K562 (cell line): ENCODE measurements at regions not wholly inside any gene's neighbourhood (a gene's known extent, or its start where the extent isn't known, plus 50 kb on each side); places are given as distances from the start of the nearest gene placed in this dataset.

ENCODE experiments used
- DEAF1 ChIP-seq: fragments of 450-650 bp; formaldehyde crosslinking; IDR thresholded peaks from 2 replicates; pipeline ENCODE4 v1.4.0; 2020; ENCODE audit warnings: mild to moderate bottlenecking, moderate library complexity
- DPF2 ChIP-seq: fragments of 450-650 bp; IDR thresholded peaks from 2 replicates; pipeline ENCODE4 v1.6.1; 2016
- FOXJ2 ChIP-seq: fragments of 200-800 bp; sonication (Bioruptor generic); IDR thresholded peaks from 2 replicates; pipeline ENCODE4 v1.6.1; 2016; ENCODE audit warnings: missing genetic modification characterization, missing compliant biosample characterization
- HLTF ChIP-seq: fragments of 450-650 bp; IDR thresholded peaks from 2 replicates; pipeline ENCODE4 v1.6.1; 2016
- KLF6 ChIP-seq: fragments of 250-450 bp; sonication (Bioruptor Pico); IDR thresholded peaks from 2 replicates; pipeline ENCODE4 v1.4.0; 2020; ENCODE audit warnings: mild to moderate bottlenecking, moderate library complexity, borderline replicate concordance
- PHF20 ChIP-seq: fragments of 450-650 bp; IDR thresholded peaks from 2 replicates; pipeline ENCODE4 v1.6.1; 2018; ENCODE audit not compliant: partially characterized antibody
- RNF2 ChIP-seq: sonication (generic); IDR thresholded peaks from 2 replicates; pipeline ENCODE4 v1.6.1; 2016
- TSHZ1 ChIP-seq: fragments of 250-450 bp; sonication (Bioruptor Pico); IDR thresholded peaks from 2 replicates; pipeline ENCODE4 v1.4.0; 2020; ENCODE audit warnings: mild to moderate bottlenecking, moderate library complexity
- USF2 ChIP-seq: sonication (generic); formaldehyde crosslinking; IDR thresholded peaks from 2 replicates; pipeline ENCODE4 v1.5.0; 2020; ENCODE audit warnings: missing genetic modification reagents
- ZNF165 ChIP-seq: fragments of 250-450 bp; sonication (Bioruptor Pico); IDR thresholded peaks from 2 replicates; pipeline ENCODE4 v1.4.0; 2020; ENCODE audit warnings: borderline replicate concordance
- ZNF696 ChIP-seq: fragments of 250-450 bp; sonication (Bioruptor Pico); conservative IDR thresholded peaks from 2 replicates; pipeline ENCODE4 v1.4.0; 2020; ENCODE audit warnings: mild to moderate bottlenecking, moderate library complexity
- ZNF699 ChIP-seq: fragments of 250-450 bp; sonication (Bioruptor Pico); IDR thresholded peaks from 2 replicates; pipeline ENCODE4 v1.8.0; 2021; ENCODE audit warnings: mild to moderate bottlenecking, moderate library complexity; ENCODE audit not compliant: insufficient replicate concordance
- ZNF717 ChIP-seq: fragments of 250-450 bp; sonication (Bioruptor Pico); IDR thresholded peaks from 2 replicates; pipeline ENCODE4 v1.5.0; 2021
- TF ChIP-seq, protein P1 (sequence below): fragments of 450-650 bp; IDR thresholded peaks from 2 replicates; pipeline ENCODE4 v1.6.1; 2016; ENCODE audit warnings: mild to moderate bottlenecking
- TF ChIP-seq, protein P2 (sequence below): fragments of 450-650 bp; IDR thresholded peaks from 2 replicates; pipeline ENCODE4 v1.6.1; 2016; ENCODE audit warnings: borderline replicate concordance
- TF ChIP-seq, protein P3 (sequence below): sonication (generic); formaldehyde crosslinking; IDR thresholded peaks from 2 replicates; pipeline ENCODE4 v1.9.0; 2022; ENCODE audit warnings: mild to moderate bottlenecking, missing genetic modification reagents

DNA sequence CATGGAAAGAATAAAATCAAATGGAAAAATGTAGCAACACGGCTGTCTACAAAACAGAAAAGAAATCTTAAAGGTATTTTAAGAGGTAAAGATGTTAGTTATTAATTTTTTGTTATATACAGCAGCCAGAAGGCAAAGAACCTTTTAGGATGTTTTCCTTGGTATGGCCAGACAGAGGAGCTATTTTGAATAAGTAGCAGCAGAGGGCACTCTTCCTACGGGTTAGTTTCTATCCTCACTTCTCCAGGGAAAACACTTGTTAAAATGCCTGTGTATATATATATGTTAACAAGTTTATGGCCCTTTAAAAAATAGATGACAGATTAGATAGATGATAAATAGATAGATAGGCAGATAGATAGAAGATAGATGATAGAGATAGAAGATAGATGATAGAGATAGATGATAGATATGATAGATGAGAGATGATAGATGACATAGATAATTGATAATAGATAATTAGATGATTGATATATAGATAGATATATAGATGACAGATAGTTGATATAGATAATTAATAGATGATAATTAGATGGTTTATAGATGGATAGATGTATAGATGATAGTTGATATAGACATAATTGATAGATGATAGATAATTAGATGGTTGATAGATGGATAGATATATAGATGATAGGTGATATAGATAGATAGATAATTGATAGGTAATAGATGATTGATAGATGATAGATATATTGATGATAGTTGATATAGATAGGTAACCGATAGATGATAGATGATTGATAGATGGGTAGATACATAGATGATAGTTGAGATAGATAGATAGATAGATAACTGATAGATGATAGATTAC is 57.8 kb upstream of the WIPF3 start (continued):
- no peak for TF ChIP-seq ZNF165
- TF ChIP-seq ZNF699 (CRISPR knock-in tag): no peak
- TF ChIP-seq USF2: no peak
- TF ChIP-seq PHF20: no peak
- TF ChIP-seq ZNF717: no peak
- no peak for TF ChIP-seq KLF6 (CRISPR knock-in tag)
- peak; percentile 70 for TF ChIP-seq DEAF1 (CRISPR knock-in tag)
- TF ChIP-seq ZNF696 (CRISPR knock-in tag): no peak
- TF ChIP-seq HLTF: 0 out of 2 replicates have a peak, but pooled peaks have one; percentile 13
- TF ChIP-seq DPF2: no peak
- TF ChIP-seq, protein P1, sequence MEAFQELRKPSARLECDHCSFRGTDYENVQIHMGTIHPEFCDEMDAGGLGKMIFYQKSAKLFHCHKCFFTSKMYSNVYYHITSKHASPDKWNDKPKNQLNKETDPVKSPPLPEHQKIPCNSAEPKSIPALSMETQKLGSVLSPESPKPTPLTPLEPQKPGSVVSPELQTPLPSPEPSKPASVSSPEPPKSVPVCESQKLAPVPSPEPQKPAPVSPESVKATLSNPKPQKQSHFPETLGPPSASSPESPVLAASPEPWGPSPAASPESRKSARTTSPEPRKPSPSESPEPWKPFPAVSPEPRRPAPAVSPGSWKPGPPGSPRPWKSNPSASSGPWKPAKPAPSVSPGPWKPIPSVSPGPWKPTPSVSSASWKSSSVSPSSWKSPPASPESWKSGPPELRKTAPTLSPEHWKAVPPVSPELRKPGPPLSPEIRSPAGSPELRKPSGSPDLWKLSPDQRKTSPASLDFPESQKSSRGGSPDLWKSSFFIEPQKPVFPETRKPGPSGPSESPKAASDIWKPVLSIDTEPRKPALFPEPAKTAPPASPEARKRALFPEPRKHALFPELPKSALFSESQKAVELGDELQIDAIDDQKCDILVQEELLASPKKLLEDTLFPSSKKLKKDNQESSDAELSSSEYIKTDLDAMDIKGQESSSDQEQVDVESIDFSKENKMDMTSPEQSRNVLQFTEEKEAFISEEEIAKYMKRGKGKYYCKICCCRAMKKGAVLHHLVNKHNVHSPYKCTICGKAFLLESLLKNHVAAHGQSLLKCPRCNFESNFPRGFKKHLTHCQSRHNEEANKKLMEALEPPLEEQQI: peak; percentile 74; the same call in 1 of the 2 replicates
- TF ChIP-seq, protein P2, sequence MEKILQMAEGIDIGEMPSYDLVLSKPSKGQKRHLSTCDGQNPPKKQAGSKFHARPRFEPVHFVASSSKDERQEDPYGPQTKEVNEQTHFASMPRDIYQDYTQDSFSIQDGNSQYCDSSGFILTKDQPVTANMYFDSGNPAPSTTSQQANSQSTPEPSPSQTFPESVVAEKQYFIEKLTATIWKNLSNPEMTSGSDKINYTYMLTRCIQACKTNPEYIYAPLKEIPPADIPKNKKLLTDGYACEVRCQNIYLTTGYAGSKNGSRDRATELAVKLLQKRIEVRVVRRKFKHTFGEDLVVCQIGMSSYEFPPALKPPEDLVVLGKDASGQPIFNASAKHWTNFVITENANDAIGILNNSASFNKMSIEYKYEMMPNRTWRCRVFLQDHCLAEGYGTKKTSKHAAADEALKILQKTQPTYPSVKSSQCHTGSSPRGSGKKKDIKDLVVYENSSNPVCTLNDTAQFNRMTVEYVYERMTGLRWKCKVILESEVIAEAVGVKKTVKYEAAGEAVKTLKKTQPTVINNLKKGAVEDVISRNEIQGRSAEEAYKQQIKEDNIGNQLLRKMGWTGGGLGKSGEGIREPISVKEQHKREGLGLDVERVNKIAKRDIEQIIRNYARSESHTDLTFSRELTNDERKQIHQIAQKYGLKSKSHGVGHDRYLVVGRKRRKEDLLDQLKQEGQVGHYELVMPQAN: no peak
- no peak for TF ChIP-seq FOXJ2
- TF ChIP-seq RNF2: no peak
- no peak for TF ChIP-seq TSHZ1 (CRISPR knock-in tag)
- TF ChIP-seq, protein P3, sequence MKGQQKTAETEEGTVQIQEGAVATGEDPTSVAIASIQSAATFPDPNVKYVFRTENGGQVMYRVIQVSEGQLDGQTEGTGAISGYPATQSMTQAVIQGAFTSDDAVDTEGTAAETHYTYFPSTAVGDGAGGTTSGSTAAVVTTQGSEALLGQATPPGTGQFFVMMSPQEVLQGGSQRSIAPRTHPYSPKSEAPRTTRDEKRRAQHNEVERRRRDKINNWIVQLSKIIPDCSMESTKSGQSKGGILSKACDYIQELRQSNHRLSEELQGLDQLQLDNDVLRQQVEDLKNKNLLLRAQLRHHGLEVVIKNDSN: no peak
